ENCODE measurements at regions not wholly inside any gene's neighbourhood (a gene's known extent, or its start where the extent isn't known, plus 50 kb on each side); places are given as distances from the start of the nearest gene placed in this dataset.
"Not testable (repeated sequence)": the region's sequence is repeated elsewhere in the genome, so short reads cannot be mapped to it uniquely, and the experiment has no call there.

GRCh38 chr4:137739391-137739790, 207.1 kb upstream of the PCDH18 start:
- no peaks in the 10 kb centered on the region for H3K27me3 Mint-ChIP-seq
- H3K36me3 Mint-ChIP-seq, result no peaks in the 10 kb centered on the region
- no peak overlapping the region for H3K27ac Mint-ChIP-seq
- no peaks in the 10 kb centered on the region for H3K4me1 Mint-ChIP-seq
- no peaks in the 10 kb centered on the region for H3K9me3 Mint-ChIP-seq
- no peak overlapping the region for H3K4me3 Mint-ChIP-seq

- no peaks in the 10 kb centered on the region for H3K36me3 Mint-ChIP-seq
- no peaks in the 10 kb centered on the region for H3K27me3 Mint-ChIP-seq
- no peaks in the 10 kb centered on the region for H3K4me1 Mint-ChIP-seq
- no peak overlapping the region for H3K4me3 Mint-ChIP-seq
- H3K9me3 Mint-ChIP-seq, result no peaks in the 10 kb centered on the region
- H3K27ac Mint-ChIP-seq, result no peak overlapping the region
Observed at GRCh38 chr4:137738375-137738990, 206.2 kb upstream of the PCDH18 start.

- Mint-ChIP-seq H3K36me3 (no peaks in the 10 kb centered on the region), H3K9me3 (no peaks in the 10 kb centered on the region), H3K27me3 (no peaks in the 10 kb centered on the region), H3K4me1 (no peaks in the 10 kb centered on the region), H3K27ac (no peak overlapping the region), H3K4me3 (no peak overlapping the region)
Observed at GRCh38 chr4:137735561-137736104, 203.3 kb upstream of the PCDH18 start.

- H3K36me3 Mint-ChIP-seq, H3K4me1 Mint-ChIP-seq, H3K27me3 Mint-ChIP-seq, H3K27ac Mint-ChIP-seq, H3K4me3 Mint-ChIP-seq, H3K9me3 Mint-ChIP-seq: not testable (repeated sequence)
Observed at GRCh38 chr4:137733174-137734141, 201.2 kb upstream of the PCDH18 start.

- H3K9me3 Mint-ChIP-seq, result no peaks in the 10 kb centered on the region
- no peak overlapping the region for H3K27ac Mint-ChIP-seq
- no peak overlapping the region for H3K4me3 Mint-ChIP-seq
- H3K27me3 Mint-ChIP-seq, result no peaks in the 10 kb centered on the region
- no peaks in the 10 kb centered on the region for H3K4me1 Mint-ChIP-seq
- no peaks in the 10 kb centered on the region for H3K36me3 Mint-ChIP-seq
Observed at GRCh38 chr4:137722910-137723309, 190.6 kb upstream of the PCDH18 start.

DNA sequence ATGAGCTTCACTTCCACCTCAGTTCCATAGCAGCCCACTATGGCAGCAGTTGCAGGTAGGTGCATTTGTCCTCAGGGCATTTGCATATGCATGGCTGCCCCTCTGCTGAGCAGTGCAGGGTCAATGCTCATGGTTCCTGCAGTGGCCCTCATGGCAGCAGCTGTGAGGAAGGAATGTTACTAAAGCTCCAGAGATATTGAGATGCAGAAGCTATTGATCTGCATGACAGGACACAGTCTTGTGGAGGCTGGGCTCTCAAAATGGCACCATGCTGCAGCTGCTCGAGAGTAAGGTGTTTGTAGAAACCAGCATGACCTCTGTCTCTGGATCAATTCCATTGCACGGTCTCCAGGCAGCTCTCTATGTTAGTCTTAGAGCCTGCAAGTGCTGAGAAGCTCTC, 179.2 kb upstream of the PCDH18 start:
- no peaks in the 10 kb centered on the region for H3K27me3 Mint-ChIP-seq
- no peak overlapping the region for H3K27ac Mint-ChIP-seq
- no peaks in the 10 kb centered on the region for H3K4me1 Mint-ChIP-seq
- H3K9me3 Mint-ChIP-seq, result no peaks in the 10 kb centered on the region
- H3K36me3 Mint-ChIP-seq, result no peaks in the 10 kb centered on the region
- H3K4me3 Mint-ChIP-seq, result no peak overlapping the region

DNA sequence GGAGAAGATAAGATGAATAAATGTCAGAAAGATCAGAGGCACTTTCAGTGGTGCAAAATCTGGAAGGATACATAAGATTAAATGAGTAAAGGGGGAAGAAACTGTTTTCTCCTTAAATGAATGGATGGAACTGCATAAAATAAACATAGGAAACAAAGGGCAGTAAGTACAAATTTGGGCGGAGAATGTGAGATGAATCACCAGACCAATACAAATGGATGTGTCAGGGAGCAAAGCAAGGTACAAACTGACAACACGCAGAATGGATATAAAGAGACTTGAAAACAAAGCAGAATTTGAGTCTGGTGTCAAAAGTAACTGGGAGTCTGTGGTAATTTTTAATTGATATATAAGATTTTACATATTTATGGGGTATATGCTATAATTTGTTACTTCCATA, 175.3 kb upstream of the PCDH18 start:
- Mint-ChIP-seq H3K4me3 (no peak overlapping the region), H3K27me3 (no peaks in the 10 kb centered on the region)

DNA sequence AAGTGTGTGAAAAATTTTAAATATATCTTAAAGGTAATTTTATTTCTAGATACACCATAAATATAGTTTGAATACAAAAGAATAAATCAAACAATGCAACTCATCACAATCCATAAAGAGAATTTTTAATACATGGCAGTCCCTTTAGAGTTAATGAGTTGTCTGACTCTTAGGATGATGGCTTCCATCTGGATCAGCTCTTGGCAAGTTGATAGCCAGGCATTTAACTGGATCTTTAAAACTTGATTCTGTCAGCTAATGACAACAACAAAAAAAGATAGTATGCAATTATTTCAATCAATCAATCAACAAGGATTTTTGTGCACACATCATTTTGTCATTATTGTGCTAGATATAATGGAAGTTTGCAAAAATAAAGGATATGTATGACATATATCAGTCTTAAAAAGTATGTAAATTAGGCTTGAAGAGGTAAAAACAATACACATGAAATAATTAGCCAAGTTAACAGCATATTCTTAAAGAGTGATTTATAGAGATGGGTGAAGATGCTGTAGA, 174.9 kb upstream of the PCDH18 start:
- Mint-ChIP-seq H3K36me3 (no peaks in the 10 kb centered on the region), H3K4me3 (no peak overlapping the region), H3K9me3 (no peaks in the 10 kb centered on the region), H3K27me3 (no peaks in the 10 kb centered on the region), H3K4me1 (no peaks in the 10 kb centered on the region), H3K27ac (no peak overlapping the region)

More for the DNA sequence above, 175.3 kb upstream of the PCDH18 start:
- Mint-ChIP-seq H3K9me3 (no peaks in the 10 kb centered on the region), H3K27ac (no peak overlapping the region), H3K4me1 (no peaks in the 10 kb centered on the region), H3K36me3 (no peaks in the 10 kb centered on the region)

GRCh38 chr4:137705171-137705783, 173.0 kb upstream of the PCDH18 start:
- Mint-ChIP-seq H3K4me3 (no peak overlapping the region), H3K4me1 (no peaks in the 10 kb centered on the region), H3K36me3 (no peaks in the 10 kb centered on the region), H3K9me3 (no peaks in the 10 kb centered on the region), H3K27ac (no peak overlapping the region), H3K27me3 (no peaks in the 10 kb centered on the region)

DNA sequence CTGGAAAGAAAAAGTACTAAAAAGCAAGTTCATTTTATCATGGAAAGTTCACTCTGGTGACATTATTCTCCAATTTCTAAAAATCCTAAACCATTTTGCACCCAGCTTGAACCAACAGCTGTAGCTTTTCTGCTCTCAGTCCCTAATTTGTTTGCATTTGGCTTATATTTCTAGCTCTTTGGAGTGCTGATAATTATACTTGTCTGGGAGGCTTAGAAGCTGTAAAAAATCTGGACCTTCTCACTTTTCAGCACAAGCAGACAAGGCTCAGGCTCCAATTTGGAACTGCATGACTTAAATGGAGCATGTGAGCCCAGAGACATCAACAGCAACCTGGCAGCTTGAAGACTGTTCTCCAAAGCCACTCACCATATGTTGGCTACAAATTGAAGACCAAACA, 170.9 kb upstream of the PCDH18 start:
- no peaks in the 10 kb centered on the region for H3K27me3 Mint-ChIP-seq
- H3K9me3 Mint-ChIP-seq, result no peaks in the 10 kb centered on the region
- no peak overlapping the region for H3K27ac Mint-ChIP-seq
- no peak overlapping the region for H3K4me3 Mint-ChIP-seq
- no peaks in the 10 kb centered on the region for H3K36me3 Mint-ChIP-seq
- H3K4me1 Mint-ChIP-seq, result no peaks in the 10 kb centered on the region

DNA sequence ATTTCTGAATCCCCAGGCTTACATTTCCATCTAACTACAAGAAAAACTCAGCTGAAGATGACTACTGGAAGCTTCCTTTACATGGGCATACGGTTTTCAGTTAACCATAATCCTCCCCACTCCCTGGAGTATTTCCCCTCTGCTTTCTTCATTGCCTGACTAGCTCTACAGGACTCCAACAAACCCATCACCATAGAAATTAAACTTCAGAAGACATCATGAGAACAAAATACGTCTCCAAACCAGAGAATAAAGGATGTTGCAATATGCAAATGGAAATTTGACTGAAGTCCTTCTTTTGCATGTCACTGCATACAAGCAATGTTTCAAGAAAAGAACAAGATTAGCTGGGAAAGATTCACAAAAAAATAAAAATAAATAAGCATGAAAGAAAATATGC, 170.2 kb upstream of the PCDH18 start:
- no peaks in the 10 kb centered on the region for H3K36me3 Mint-ChIP-seq
- H3K27me3 Mint-ChIP-seq, result no peaks in the 10 kb centered on the region
- H3K9me3 Mint-ChIP-seq, result no peaks in the 10 kb centered on the region
- H3K27ac Mint-ChIP-seq, result no peak overlapping the region
- H3K4me1 Mint-ChIP-seq, result no peaks in the 10 kb centered on the region
- H3K4me3 Mint-ChIP-seq, result no peak overlapping the region

- no peaks in the 10 kb centered on the region for H3K4me1 Mint-ChIP-seq
- no peak overlapping the region for H3K27ac Mint-ChIP-seq
- H3K4me3 Mint-ChIP-seq, result no peak overlapping the region
- H3K36me3 Mint-ChIP-seq, result no peaks in the 10 kb centered on the region
- H3K9me3 Mint-ChIP-seq, result no peaks in the 10 kb centered on the region
- no peaks in the 10 kb centered on the region for H3K27me3 Mint-ChIP-seq
Observed at GRCh38 chr4:137701401-137701800, 169.1 kb upstream of the PCDH18 start.

DNA sequence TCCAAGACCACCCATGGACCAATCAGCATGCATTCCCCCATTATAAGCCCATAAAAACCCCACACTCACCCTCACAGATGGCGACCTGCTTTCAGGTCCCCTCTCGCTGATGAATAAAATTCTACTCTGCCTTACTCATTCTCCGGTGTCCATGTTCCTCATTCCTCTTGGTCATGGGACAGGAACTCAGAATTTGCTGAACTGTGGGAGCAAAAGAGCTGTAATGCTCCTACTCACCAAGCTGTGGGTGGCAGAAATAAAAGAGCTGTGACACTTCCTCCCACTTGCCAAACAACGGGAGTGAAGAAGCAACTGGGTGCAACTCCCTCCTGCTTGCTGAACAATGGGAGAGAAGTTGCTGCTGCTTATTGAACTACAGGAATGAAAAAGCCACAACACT, 168.5 kb upstream of the PCDH18 start:
- Mint-ChIP-seq H3K4me1 (no peaks in the 10 kb centered on the region), H3K9me3 (peaks cover under 1% of the 10 kb centered on the region), H3K27me3 (no peaks in the 10 kb centered on the region), H3K27ac (no peak overlapping the region), H3K36me3 (no peaks in the 10 kb centered on the region), H3K4me3 (no peak overlapping the region)

- no peaks in the 10 kb centered on the region for H3K4me1 Mint-ChIP-seq
- H3K4me3 Mint-ChIP-seq, result no peak overlapping the region
- H3K9me3 Mint-ChIP-seq, result peaks cover 5% of the 10 kb centered on the region
- no peaks in the 10 kb centered on the region for H3K36me3 Mint-ChIP-seq
- H3K27me3 Mint-ChIP-seq, result no peaks in the 10 kb centered on the region
- H3K27ac Mint-ChIP-seq, result no peak overlapping the region
Observed at GRCh38 chr4:137700072-137700471, 167.8 kb upstream of the PCDH18 start.

DNA sequence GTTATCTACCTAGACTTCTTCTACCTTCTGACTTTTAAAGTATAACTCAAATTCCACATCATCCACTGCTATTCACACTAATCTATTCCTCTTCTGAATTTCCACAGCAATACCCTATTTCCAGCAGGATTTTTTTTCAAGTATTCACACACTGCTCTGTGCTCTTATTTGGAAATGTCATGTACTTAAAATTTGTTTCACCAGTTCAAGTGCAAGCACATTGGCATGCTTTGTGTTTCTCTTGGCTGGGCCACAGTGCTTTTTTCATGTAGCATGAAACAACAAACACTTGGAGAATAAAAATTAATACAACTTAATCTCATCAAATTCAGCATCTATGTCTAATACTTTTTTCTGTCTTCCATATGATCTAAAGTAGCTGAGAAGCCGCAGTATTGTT, 161.8 kb upstream of the PCDH18 start:
- Mint-ChIP-seq H3K27ac (no peak overlapping the region), H3K9me3 (peaks cover 5% of the 10 kb centered on the region), H3K4me3 (no peak overlapping the region)

GRCh38 chr4:137693641-137694040, 161.3 kb upstream of the PCDH18 start:
- Mint-ChIP-seq H3K9me3 (peaks cover 5% of the 10 kb centered on the region), H3K27me3 (no peaks in the 10 kb centered on the region), H3K36me3 (no peaks in the 10 kb centered on the region), H3K4me3 (no peak overlapping the region), H3K4me1 (no peaks in the 10 kb centered on the region), H3K27ac (no peak overlapping the region)

More for the DNA sequence above, 161.8 kb upstream of the PCDH18 start:
- Mint-ChIP-seq H3K4me1 (no peaks in the 10 kb centered on the region), H3K27me3 (no peaks in the 10 kb centered on the region), H3K36me3 (no peaks in the 10 kb centered on the region)

All from activated naive CD4-positive, alpha-beta T cell treated with anti-CD3 and anti-CD28 coated beads, Interleukin-2, amount 50 U/mL, for 24 hours (primary cell).